ENCODE measurements at regions not wholly inside any gene's neighbourhood (a gene's known extent, or its start where the extent isn't known, plus 50 kb on each side); places are given as distances from the start of the nearest gene placed in this dataset.

DNA sequence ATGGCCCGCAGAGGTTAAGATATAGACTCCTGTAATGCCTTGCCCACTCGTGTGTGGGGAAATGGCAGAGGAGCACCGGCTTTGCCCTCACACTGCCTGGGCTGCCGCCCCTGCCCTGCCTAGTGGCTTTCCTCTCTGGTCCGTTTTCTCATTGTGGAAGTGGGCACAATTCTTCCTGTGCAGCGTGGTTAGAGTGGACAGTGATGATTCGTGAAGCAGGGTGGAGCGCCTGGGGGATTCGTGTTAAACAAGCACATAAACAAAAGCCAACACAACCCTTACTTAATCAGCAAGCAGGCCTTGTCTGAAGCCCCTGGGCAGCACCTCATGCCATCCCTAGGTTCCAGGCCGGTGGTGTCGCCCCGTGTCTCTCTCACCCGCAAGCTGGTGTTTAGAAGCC is 269.7 kb downstream of the SEC14L1 start (continued):
- TF ChIP-seq, protein P1, sequence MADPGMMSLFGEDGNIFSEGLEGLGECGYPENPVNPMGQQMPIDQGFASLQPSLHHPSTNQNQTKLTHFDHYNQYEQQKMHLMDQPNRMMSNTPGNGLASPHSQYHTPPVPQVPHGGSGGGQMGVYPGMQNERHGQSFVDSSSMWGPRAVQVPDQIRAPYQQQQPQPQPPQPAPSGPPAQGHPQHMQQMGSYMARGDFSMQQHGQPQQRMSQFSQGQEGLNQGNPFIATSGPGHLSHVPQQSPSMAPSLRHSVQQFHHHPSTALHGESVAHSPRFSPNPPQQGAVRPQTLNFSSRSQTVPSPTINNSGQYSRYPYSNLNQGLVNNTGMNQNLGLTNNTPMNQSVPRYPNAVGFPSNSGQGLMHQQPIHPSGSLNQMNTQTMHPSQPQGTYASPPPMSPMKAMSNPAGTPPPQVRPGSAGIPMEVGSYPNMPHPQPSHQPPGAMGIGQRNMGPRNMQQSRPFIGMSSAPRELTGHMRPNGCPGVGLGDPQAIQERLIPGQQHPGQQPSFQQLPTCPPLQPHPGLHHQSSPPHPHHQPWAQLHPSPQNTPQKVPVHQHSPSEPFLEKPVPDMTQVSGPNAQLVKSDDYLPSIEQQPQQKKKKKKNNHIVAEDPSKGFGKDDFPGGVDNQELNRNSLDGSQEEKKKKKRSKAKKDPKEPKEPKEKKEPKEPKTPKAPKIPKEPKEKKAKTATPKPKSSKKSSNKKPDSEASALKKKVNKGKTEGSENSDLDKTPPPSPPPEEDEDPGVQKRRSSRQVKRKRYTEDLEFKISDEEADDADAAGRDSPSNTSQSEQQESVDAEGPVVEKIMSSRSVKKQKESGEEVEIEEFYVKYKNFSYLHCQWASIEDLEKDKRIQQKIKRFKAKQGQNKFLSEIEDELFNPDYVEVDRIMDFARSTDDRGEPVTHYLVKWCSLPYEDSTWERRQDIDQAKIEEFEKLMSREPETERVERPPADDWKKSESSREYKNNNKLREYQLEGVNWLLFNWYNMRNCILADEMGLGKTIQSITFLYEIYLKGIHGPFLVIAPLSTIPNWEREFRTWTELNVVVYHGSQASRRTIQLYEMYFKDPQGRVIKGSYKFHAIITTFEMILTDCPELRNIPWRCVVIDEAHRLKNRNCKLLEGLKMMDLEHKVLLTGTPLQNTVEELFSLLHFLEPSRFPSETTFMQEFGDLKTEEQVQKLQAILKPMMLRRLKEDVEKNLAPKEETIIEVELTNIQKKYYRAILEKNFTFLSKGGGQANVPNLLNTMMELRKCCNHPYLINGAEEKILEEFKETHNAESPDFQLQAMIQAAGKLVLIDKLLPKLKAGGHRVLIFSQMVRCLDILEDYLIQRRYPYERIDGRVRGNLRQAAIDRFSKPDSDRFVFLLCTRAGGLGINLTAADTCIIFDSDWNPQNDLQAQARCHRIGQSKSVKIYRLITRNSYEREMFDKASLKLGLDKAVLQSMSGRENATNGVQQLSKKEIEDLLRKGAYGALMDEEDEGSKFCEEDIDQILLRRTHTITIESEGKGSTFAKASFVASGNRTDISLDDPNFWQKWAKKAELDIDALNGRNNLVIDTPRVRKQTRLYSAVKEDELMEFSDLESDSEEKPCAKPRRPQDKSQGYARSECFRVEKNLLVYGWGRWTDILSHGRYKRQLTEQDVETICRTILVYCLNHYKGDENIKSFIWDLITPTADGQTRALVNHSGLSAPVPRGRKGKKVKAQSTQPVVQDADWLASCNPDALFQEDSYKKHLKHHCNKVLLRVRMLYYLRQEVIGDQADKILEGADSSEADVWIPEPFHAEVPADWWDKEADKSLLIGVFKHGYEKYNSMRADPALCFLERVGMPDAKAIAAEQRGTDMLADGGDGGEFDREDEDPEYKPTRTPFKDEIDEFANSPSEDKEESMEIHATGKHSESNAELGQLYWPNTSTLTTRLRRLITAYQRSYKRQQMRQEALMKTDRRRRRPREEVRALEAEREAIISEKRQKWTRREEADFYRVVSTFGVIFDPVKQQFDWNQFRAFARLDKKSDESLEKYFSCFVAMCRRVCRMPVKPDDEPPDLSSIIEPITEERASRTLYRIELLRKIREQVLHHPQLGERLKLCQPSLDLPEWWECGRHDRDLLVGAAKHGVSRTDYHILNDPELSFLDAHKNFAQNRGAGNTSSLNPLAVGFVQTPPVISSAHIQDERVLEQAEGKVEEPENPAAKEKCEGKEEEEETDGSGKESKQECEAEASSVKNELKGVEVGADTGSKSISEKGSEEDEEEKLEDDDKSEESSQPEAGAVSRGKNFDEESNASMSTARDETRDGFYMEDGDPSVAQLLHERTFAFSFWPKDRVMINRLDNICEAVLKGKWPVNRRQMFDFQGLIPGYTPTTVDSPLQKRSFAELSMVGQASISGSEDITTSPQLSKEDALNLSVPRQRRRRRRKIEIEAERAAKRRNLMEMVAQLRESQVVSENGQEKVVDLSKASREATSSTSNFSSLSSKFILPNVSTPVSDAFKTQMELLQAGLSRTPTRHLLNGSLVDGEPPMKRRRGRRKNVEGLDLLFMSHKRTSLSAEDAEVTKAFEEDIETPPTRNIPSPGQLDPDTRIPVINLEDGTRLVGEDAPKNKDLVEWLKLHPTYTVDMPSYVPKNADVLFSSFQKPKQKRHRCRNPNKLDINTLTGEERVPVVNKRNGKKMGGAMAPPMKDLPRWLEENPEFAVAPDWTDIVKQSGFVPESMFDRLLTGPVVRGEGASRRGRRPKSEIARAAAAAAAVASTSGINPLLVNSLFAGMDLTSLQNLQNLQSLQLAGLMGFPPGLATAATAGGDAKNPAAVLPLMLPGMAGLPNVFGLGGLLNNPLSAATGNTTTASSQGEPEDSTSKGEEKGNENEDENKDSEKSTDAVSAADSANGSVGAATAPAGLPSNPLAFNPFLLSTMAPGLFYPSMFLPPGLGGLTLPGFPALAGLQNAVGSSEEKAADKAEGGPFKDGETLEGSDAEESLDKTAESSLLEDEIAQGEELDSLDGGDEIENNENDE (IDR thresholded peaks at IDR 0.05; ENCODE audit: insufficient replicate concordance, low read length): no peak
- no peak for TF ChIP-seq BACH1 (IDR thresholded peaks at IDR 0.05; ENCODE audit: low read length)
- no peak for TF ChIP-seq CBX8 (IDR thresholded peaks at IDR 0.05; ENCODE audit: borderline replicate concordance, low read depth, low read length)
- no peak for TF ChIP-seq ASH2L (IDR thresholded peaks at IDR 0.05; ENCODE audit: low read length)
- no peak for TF ChIP-seq POLR2A (IDR thresholded peaks at IDR 0.05; ENCODE audit: control extremely low read depth in 1 of 2, low read depth in 2 of 2, low read length in 2 of 2)
- TF ChIP-seq SAP30 (IDR thresholded peaks at IDR 0.05; ENCODE audit: insufficient read depth, insufficient replicate concordance, low read length): no peak
- TF ChIP-seq TAF7 (optimal IDR thresholded peaks at IDR 0.05; ENCODE audit: borderline replicate concordance, low read depth, low read length): no peak
- no peak for TF ChIP-seq PHF8 (conservative IDR thresholded peaks at IDR 0.05; ENCODE audit: low read depth, low read length)
- no peak for TF ChIP-seq GABPA (IDR thresholded peaks at IDR 0.05; ENCODE audit: borderline replicate concordance, insufficient read depth, low read length)
- no peak for TF ChIP-seq SP4 (IDR thresholded peaks at IDR 0.05; ENCODE audit: low read length)
- no peak for TF ChIP-seq KDM4A (IDR thresholded peaks at IDR 0.05; ENCODE audit: low read depth, low read length, severe bottlenecking)
- TF ChIP-seq, protein P2, sequence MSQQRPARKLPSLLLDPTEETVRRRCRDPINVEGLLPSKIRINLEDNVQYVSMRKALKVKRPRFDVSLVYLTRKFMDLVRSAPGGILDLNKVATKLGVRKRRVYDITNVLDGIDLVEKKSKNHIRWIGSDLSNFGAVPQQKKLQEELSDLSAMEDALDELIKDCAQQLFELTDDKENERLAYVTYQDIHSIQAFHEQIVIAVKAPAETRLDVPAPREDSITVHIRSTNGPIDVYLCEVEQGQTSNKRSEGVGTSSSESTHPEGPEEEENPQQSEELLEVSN (IDR thresholded peaks at IDR 0.05): no peak
